C4-2B (cell line): ENCODE measurements at regions not wholly inside any gene's neighbourhood (a gene's known extent, or its start where the extent isn't known, plus 50 kb on each side); places are given as distances from the start of the nearest gene placed in this dataset.
"Not testable (repeated sequence)": the region's sequence is repeated elsewhere in the genome, so short reads cannot be mapped to it uniquely, and the experiment has no call there.

Source experiments
- ZFX ChIP-seq: fragments of 450-650 bp; IDR thresholded peaks from 2 replicates; pipeline ENCODE4 v1.6.1; 2017
- TF ChIP-seq, protein P1 (sequence below): fragments of 450-650 bp; conservative IDR thresholded peaks from 2 replicates; pipeline ENCODE4 v1.5.1; 2017; ENCODE audit warnings: mild to moderate bottlenecking

DNA sequence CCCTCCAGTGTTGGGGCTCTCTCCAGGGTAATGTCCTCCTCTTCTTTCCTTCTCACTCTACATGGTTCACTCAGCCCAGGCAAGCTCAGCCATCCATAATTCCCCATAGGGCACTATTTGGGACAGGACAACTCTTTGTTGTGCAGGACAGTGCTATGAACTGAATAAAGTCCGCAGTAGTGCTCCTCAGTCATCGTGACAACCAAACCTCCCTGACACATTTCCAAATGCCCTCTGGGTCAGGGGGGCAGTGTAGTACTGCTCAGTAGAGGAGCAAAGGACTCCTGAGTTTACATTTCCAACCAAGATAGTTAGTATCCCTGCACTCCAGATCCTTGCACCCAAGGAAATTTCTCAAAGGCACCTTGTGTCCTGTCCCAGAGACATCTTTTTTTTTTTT, 97.4 kb upstream of the TERB2 start:
- TF ChIP-seq, protein P1, sequence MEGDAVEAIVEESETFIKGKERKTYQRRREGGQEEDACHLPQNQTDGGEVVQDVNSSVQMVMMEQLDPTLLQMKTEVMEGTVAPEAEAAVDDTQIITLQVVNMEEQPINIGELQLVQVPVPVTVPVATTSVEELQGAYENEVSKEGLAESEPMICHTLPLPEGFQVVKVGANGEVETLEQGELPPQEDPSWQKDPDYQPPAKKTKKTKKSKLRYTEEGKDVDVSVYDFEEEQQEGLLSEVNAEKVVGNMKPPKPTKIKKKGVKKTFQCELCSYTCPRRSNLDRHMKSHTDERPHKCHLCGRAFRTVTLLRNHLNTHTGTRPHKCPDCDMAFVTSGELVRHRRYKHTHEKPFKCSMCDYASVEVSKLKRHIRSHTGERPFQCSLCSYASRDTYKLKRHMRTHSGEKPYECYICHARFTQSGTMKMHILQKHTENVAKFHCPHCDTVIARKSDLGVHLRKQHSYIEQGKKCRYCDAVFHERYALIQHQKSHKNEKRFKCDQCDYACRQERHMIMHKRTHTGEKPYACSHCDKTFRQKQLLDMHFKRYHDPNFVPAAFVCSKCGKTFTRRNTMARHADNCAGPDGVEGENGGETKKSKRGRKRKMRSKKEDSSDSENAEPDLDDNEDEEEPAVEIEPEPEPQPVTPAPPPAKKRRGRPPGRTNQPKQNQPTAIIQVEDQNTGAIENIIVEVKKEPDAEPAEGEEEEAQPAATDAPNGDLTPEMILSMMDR = not testable (repeated sequence)
- TF ChIP-seq ZFX = not testable (repeated sequence)
